Renal pelvis (tissue), 1 donor: ENCODE measurements at regions not wholly inside any gene's neighbourhood (a gene's known extent, or its start where the extent isn't known, plus 50 kb on each side); places are given as distances from the start of the nearest gene placed in this dataset.
A peak's percentile ranks its signal among the peaks of the same experiment; 100 is the strongest.
"Not testable (repeated sequence)": the region's sequence is repeated elsewhere in the genome, so short reads cannot be mapped to it uniquely, and the experiment has no call there.

Experiments
- DNase-seq: peaks from one replicate; pipeline ENCODE4 v3.0.0-alpha.2; 2013

DNA sequence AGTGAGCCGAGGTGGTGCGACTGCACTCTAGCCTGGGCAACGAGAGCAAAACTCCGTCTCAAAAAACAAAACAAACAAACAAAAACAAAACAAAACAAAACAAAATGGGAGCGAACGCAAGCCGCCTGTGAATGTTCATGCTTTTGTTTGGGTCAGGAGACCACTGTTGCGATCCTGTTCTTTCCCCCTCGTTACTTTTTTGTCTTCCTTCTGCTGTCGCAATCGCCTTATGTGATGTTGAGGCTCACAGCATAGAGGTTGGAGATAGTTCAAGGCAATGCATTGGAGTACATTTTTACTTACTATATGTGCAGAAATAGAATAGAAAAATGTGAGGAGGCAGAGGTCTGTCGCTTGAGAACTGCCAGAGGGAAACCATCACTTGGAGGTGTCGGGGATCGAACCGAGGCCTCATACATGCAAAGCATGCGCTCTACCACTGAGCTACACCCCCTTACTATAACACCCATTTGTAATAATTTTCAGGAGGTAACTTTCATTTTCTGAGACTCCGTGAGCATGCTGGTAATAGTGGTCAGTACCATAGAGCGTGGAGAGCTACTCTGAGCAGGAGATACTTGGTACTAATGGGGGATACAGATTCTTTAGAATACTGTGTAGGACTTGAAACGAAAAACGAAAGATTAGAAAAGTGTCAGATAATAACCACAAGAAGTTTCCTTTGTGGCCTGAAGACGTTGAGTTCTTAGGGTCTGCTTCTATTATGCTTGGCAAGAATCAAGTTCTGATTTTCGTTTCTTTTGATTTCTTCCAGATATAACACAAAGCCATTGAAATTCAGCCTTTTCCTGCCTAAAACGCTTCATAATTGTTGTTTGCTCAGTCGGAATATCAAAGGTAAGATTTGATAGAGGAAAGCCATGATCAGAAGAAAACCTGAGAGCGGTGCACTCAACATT is 121.1 kb downstream of the TRIM27 start:
- DNase-seq, result no peak

DNA sequence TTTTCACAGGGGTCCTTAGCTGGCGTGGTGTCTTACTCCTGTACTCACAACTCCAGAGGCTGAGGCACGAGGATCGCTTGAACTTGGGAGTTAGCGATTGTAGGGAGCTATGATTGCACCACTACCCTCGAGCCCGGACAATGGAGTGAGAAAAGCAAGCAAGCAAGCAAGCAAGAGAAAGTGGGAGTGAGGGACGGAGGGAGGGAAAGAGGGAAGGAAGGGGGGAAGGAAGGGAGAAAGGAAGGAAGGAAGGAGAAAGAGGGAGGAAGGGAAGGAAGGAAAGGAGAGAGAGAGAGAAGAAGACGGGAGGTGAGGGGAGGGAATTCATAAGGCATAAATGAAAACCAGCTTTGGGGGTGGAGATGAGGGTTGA is 120.5 kb downstream of the TRIM27 start:
- DNase-seq, result no peak

DNA sequence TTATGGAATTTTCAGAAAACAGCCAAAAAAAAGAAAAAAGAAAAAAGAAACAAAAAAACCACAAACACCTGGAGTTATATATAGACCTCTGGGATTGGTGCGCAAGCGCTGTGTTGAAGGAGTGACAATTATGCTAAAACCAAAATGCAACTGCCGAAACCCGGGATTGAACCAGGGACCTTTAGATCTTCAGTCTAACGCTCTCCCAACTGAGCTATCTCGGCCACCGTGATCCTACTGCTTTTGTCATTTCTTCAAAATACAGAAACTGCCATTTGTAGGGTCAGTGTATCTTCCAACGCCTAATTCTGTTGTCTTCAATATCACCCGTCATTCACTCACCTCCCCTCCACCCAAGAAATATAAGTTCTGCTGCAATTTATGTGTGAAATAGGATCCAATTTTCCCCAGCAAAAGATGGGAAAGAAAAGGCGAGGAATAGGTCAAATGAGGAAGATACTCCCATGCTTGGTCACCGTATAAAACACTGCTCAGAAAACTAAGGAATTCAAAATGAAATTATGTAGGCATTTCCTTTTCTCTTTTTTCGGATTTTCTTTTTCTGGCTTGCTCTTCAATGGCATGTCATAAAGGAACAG is 116.0 kb downstream of the TRIM27 start:
- no peak for DNase-seq

DNA sequence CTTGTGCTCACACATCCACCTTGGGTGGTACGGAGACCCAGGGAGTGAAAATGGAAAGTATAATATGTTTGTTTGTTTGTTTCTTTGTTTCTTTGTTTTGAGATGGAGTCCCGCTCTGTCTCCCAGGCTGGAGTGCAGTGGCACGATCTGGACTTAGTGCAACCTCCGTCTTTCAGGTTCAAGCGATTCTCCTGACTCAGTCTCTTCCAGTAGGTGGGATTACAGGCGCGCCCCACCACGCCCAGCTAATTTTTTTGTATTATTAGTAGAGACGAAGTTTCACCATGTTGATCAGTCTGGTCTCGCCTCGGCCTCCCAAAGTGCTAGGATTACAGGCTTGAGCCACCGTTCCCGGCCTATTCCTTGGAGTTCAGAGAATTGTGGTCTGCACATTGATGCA is 115.4 kb downstream of the TRIM27 start:
- no peak for DNase-seq

DNA sequence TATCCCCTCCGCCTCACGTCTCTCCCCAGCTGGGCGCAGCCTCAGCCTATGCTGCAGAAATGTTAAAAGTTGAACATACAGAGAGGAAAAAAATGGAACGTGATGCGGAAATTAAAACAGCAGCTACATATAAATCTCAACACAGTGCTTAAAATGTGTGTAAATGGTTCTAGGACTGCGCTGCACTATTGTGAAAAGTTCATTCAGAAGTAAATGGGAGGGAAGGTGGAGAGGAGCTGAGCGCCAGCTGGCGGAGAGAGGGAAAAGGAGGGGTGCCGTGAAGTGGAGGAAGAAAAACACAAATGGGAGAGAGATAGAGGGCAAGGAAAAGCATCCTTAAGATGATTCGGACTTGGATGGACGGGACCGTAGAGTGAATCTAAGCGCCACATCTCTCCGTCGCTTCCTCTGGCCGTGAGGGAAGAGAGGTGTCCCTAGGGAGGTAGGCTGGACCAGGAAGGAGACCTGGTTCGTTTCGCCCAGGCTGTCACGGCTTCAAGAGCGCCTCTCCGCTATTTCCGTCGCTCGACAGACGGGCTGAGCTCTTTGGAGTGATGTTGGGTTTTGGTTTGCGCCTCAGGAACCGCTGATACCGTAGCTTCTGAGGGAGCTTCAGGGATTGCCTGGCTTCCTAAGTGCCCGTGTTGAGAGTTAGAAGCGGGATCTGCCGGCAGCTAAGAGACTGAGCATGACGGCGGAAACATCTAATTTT is 113.7 kb downstream of the TRIM27 start:
- DNase-seq, result no peak

DNA sequence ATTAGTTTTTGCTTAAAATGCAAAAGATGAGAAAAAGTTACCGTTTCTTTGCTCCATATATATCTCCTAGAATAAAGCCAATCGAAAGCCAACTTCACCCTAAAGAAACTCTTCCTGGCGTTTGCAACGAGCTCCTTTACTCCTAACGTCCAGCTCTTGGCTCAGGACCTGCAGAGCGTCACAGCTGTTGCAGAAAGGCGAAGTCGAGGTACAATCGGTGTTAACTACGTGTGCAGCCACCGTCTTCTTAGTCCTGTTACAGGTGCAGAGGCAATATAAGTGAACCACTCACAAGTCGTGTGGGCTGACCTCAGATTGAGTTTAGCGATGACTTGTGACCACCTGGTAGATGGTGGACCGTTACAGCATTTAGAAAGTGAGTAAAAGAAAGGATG is 113.1 kb downstream of the TRIM27 start:
- DNase-seq, result no peak

DNA sequence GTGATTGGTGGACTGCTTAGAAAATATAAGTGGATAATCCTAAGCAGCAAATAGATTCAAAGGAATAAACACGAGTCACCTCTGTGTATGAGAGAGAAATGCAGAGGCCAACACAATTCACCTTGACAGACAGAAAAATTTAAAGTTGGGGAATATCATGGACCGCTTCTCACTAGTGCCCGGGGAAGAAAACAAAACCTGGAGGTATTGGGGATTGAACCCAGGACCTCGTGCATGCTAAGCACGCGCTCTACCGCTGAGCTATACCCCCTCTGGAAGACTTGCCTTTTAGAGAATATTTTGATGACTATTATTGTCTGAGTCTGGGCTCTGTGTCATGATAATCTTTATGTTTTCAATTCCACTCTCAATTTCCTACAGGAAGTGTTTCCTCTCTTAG is 111.9 kb downstream of the TRIM27 start:
- DNase-seq, result no peak

DNA sequence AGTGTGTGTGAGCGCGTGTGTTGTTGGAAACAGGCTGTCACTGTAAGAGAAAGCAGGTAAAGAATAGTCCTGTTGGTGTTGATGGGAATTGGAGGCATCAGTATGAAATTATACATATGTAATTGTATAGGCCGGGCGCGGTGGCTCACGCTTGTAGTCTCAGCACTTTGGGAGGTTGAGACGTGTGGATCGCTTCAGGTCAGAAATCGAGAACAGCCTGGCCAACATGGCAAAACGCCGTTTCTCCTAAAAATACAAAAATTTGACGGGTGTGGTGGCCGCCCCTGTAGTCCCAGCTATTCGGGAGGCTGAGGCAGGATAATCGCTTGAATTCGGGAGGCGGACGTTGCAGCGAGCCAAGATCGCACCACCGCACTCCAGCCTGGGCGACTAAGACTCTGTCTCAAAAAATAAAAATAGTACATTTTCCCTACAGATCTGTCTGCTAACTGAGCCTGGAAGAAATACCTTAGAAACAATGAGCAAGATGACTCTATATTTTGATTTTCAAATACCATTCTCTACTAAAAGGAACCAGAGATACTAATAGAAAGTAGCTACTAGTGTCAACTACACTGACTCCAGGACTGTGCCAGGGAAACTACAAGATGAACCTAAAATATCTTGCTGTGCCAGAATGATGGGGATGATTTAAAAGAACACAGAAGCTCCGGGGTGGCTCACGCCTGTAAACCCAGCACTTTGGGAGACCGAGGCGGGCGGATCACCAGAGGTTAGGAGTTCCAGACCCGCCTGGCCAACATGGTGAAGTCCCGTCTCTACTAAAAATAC is 110.8 kb downstream of the TRIM27 start:
- DNase-seq, result no peak

DNA sequence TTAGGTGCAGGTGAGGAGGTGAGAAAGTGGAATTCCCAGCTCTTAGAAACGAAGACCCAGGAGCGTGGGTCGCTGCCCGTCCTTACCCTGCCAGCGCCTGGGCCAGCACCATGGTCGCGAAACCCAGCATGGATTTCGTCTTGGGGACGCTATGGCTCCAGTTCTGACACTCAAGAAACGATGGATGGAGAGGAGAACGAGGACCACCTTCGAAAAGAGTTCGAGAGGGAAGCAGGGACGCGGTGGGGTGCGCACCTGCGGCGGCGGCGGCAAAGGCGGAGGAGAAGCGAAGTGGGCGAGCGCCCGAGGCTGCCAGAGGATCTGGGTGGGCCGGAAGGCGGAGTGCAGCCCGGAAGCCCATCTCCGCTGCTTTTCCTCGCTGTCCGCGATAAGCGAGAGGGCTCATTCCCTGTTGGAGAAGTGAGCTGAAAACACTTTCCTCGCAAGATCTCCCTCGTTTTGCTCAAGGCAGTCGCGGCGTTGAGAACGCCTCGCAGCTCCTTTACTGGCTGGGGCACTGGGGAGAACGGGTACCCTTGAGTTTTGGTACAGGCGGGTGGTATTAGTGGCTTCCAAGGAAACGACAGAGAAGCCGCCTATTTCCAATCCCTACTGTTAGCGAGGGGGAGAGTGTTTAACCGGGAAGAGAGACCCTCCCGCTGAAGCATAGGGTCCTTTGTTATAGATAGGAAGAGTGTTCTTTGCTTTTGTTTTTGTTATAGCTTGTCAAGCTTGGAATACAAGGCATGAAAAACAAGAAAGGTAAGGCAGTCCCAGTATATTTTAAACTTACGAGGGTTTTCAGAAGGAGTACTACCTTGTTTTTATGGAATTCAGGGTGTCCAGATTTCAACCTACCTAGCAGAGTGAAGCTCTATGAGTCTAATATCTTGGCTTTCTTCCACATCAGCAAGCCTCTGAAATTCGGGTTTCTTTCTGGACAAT is 109.5 kb downstream of the TRIM27 start:
- no peak for DNase-seq

DNA sequence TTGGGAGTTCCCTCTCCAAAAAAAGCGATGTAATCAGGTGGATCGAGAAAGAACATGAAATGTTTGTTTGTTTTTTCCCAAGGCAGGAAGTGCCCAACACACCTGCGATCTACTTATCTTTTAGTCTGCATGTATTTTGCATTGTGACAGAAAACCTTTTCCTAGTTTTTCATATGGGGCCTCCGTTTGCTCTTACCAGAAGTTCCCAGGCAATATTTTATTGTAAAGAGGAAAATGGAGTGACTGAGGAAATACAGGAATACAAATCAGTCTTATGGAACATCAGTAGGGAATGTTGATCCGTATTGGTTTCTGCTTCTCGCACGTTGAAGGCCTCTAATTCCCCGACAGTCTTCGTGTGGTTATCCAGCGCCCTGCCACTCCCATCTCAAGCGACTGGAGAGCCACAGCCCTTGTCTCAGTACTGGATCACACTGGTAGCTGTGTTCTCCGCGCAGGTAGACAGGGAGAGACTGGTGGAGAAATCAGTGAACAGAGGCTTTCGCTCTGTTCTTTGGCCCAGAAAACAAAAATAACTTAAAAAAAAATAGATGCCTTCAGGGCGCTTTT is 107.4 kb downstream of the TRIM27 start:
- no peak for DNase-seq

DNA sequence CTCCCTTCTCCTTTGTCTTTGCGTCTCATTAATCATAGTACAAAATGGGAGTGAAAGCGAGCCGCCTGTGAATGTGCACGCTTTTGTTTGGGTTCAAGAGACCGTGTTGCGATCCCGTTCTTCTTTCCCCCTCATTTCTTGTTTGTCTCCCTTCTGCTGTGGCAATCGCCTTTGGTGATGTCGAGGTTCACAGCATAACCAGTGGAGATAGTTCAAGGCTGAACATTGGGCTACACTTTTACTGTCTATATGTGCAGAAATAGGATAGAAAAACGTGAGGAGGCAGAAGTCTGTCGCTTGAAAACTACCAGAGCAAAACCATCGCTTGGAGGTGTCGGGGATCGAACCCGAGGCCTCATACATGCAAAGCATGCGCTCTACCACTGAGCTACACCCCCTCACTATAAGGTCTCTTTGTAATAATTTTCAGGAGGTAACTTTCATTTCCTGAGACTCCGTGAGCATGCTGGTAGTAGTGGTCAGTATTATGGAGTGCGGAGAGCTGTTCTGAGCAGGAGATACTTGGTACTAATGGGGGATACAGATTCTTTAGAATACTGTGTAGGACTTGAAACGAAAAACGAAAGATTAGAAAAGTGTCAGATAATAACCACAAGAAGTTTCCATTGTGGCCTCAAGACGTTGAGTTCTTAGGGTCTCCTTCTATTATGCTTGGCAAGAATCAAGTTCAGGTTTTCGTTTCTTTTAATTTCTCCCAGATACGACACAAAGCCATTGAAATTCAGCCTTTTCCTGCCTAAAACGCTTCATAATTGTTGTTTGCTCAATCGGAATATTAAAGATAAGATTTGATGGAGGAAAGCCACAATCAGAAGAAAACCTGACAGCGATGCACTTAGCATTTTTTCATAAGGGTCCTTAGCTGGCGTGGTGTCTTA is 106.6 kb downstream of the TRIM27 start:
- DNase-seq, result no peak

DNA sequence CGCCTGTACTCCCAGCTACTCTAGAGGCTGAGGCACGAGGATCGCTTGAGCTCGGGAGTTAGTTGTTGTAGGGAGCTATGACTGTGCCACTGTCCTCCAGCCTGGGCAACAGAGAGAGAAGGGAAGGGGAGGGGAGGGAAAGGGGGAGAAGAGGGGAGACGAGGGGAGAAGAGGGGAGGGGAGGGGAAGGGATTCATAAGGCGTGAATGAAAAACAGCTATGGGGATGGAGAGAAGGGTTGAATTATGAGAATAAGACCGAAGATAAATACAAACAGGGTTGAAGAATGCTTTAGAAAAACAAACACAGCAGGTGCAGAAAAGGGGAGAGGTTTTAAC is 106.0 kb downstream of the TRIM27 start:
- DNase-seq, result no peak

DNA sequence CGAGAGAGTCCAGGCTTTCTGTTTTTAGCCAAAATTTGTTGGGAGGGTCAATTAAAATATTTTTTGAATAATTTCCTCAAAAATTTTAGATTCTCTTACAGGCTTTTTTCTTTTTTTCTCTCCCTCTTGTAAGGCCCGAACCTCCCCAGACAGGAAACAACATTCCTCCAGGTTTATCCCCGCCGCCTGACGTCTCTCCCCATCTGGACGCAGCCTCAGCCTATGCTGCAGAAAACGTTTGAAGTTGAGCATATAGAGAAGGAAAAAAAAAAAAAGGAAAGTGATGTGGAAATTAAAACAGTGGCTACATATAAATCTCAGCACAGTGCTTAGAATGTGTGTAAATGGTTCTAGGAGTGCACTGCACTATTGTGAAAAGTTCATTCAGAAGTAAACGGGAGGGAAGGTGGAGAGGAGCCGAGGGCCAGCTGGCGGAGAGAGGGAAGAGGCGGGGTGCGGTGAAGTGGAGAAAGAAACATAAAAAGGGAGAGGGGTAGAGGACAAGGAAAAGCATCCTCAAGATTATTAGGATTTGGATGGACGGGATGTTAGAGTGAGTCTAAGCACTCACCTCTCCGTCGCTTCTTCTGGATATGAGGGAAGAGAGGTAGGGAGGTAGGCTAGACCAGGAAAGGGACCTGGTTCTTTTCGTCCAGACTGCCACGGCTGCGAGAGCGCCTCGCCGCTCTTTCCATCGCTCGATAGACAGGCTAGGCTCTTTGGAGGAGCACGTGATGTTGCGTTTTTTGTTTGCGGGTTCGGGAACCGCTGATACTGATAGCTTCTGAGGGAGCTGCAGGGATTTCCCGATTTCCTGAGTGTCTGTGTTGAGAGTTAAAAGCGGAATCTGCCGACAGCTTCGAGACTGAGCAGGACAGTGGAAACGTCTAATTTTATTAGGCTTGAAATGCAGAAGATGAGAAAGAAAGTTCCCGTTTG is 98.7 kb downstream of the TRIM27 start:
- DNase-seq, result no peak

DNA sequence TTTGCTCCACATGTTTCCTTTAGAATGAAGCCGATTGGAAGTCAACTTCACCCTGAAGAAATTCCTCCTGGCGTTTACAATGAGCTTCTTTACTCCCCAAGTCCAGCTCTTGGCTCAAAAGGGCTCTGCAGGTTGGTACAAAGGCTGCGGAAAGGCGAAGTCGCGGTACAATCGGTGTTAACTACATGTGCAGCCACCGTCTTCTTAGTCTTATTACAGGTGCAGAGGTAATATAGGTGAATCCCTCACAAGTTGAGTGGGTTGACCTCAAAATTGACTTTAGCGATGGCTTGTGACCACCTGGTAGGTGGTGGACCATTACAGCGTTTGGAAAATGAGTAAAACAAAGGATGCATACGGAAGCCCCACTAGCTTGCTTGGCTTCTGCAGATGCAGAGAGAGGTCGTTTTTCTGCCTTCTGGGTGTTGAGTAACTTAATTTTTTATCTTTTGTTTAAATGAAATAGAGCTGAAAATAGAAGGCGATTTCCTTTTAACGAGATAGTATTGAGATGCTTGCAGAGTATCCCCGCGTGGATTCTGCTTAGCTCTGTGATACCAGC is 98.0 kb downstream of the TRIM27 start:
- DNase-seq, result no peak

DNA sequence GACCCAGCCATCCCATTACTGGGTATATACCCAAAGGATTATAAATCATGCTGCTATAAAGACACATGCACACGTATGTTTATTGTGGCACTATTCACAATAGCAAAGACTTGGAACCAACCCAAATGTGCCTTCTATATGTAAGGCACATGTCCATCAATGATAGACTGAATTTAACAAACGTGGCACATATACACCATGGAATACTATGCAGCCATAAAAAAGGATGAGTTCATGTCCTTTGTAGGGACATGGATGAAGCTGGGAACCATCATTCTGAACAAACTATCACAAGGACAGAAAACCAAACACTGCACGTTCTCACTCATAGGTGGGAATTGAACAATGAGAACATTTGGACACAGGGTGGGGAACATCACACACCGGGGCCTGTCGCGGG is 92.1 kb downstream of the TRIM27 start:
- not testable (repeated sequence) for DNase-seq

DNA sequence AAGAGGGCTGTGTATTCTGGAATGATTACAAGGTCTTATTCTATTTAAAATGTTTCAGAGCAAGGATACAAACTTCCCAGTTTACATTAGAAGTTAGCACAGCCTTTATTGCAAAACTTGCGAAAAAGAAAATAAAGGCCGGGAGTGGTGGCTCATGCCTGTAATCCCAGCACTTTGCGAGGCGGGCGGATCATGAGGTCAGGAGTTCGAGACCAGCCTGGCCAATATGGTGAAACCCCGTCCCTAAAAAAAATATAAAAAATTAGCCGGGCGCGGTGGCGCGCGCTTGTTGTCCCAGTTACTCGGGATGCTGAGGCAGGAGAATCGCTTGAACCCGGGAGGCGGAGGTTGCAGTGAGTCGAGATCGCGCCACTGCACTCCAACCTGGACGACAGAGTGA is 87.1 kb downstream of the TRIM27 start:
- not testable (repeated sequence) for DNase-seq

DNA sequence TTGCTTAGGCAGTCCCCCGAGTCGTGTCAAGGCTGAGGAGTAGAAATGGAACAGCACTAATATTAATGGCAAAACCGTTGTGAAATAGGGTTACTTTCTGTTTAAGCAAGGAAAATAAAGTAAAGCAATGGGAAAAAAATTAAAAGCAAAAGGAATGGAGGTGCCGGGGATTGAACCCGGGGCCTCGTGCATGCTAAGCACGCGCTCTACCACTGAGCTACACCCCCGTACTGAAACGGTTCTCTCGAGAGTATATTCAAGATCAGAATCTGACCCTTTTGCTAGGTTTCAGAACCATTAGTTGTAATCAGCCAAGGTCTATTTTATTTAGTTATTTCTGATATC is 85.5 kb downstream of the TRIM27 start:
- peak; percentile 83 for DNase-seq
